ENCODE measurements at regions not wholly inside any gene's neighbourhood (a gene's known extent, or its start where the extent isn't known, plus 50 kb on each side); places are given as distances from the start of the nearest gene placed in this dataset.

DNA sequence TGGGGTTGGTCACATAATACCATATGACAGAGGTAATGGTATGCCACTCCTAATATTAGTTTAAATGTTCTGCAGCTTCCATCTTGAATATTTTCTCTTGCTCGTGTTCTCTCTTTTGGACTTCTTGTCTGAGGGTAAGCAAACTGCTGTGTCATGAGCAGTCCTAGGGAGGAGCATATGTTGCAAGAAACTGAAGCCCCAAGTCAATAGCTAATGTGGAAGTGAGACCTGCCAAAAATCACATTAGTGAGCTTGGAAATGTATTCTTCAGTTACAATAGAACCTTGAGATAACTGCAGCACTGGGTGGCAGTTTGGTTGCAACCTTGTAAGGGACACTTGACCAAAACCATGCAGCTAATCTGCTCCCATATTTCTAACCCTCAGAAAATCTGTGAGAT lies 178.2 kb upstream of the IMPG1 start:
- TF ChIP-seq CTCF (IDR thresholded peaks at IDR 0.05) (no peak), ZFX (IDR thresholded peaks at IDR 0.05; ENCODE audit: borderline replicate concordance) (no peak)

Data from 22Rv1 (cell line).